Fibroblast of skin of abdomen (primary cell): ENCODE measurements at regions not wholly inside any gene's neighbourhood (a gene's known extent, or its start where the extent isn't known, plus 50 kb on each side); places are given as distances from the start of the nearest gene placed in this dataset.

Experiments
- DNase-seq: peaks from one replicate; pipeline ENCODE4 v3.0.0-alpha.2; 2013

DNA sequence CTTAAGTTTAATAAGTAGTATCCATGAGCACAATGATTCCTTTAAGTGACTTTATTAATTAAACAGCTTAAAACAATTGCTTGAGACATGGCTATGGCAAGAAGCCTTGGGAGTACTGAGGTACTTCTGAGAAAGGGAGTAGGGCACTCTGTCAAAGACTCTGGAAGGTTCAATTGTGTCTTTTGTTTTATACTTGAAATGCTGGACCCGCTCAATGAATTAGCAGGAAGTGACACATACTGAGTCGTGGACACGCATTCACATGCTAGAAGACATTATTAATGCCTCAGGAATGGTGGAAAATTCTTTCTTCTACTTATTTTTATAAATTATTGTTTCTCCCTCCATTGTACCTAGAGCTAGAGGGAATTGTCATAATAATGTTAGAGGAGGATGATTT is 347.3 kb upstream of the ZNF608 start:
- DNase-seq: peak; percentile 89

- DNase-seq: no peak
Observed at GRCh38 chr5:125100342-125100741, 353.9 kb upstream of the ZNF608 start.

GRCh38 chr5:125100951-125101350 is 354.5 kb upstream of the ZNF608 start:
- no peak for DNase-seq

DNA sequence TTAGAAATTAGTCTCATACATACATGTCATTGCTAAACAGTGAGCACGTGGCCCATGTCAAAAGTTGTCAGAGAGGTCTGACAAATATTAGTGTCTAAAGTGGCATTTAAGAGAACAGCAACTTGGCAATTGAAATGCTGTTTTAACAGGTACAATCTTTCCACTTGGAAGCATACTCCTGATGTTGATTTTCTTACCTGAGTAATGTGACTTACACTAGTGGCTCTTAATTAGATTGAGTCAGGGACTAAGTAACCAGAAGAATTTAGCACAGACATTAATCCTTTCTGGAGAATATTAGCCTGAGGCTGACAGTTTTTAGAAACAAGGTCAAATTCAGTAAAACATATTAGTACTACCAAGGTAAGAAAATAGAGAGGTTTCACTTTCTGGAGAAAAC is 357.0 kb upstream of the ZNF608 start:
- no peak for DNase-seq

DNA sequence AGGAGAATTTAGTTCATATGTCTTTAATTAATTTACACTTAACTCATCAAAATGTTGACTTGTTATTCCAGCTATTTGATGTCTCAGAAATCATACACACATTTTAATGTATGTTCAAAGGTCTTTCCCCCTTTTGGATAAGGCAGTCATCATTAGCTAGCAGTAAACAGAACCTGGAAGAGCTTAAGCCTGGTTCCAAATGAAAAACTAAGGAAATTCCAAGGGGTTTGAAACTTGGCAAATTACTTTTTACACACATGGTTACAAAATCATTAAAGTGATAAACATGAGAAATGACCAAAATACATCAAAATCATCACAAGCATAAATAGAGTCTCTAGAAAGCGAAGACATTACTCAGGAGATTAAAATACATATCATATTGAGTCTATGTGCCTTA is 359.8 kb upstream of the ZNF608 start:
- DNase-seq: no peak

DNA sequence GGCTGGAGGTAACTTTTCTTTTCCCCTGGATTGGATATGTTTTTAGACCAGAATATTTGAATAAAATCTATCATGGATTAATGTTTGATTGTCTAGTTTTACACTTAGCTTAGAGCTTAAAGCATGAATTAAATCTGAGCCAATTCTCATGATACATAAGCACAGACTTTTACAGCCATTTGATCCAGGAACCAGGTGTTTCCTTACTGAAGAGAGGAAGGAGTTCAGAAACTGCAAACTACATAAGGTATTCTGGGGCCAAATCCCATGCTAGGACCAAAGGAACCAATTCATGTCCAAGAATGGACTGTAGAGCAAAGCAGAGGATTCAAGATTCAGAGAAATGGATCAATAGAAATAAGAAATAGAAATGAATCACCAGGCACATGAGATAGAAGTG is 360.4 kb upstream of the ZNF608 start:
- DNase-seq: no peak

DNA sequence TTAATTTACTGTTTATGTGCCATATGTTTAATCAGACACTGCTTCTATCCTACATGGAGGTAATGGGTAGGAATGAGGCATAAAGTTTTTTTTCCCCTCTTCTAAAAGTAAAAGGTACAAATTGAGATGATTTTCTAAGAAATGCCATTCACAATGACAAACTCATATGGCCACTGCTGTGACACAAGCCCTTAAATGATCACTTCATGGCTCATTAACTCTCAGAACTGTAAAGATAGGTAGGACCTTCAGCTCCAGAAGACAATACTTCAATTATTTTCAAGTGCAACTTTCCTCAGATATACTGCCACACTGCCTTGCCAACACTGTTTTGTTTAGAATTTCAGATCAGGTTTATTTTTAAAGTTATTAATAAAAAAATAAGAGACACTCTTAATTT is 362.9 kb upstream of the ZNF608 start:
- no peak for DNase-seq

- DNase-seq: no peak
Observed at GRCh38 chr5:125109816-125110215, 363.4 kb upstream of the ZNF608 start.

GRCh38 chr5:125112196-125112595 is 365.8 kb upstream of the ZNF608 start:
- peak; percentile 78 for DNase-seq

DNA sequence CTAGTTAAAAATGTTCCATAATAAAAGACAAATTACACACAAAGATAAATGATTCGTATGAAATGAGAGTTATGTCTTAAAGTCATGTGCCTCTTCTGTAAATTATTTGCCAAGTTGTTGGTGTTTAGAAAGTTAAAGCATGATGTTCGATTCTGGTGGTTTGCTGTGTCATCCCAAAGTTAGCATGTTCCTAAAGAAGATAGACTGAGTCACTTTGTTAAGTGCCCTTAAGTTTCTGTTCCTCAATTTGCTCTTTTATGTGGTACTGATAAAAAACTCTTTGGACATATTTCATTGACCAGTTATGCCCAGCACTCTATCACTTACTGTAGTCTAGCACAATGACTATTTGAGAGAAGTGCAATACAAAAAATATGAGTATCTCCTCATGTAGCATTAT is 366.9 kb upstream of the ZNF608 start:
- no peak for DNase-seq

DNA sequence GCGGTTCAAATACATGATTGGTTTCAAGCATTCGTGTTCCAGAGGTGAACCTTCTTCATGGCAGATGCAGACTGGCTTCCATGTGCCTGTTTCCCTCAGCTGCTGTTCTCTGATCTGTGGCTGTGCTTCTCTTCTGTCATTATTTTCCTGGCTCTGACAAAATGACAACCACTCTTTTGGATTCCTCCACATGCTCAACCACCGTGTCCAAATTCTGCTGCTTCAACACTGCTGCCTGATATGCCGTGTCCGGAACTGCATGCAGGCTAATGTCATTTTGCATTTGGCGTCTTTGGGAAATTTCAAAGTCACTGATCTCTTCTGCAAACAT is 368.7 kb upstream of the ZNF608 start:
- DNase-seq: no peak

- DNase-seq: peak; percentile 82
Observed at GRCh38 chr5:125117566-125117965, 371.1 kb upstream of the ZNF608 start.

- DNase-seq: no peak
Observed at GRCh38 chr5:125120012-125120411, 373.6 kb upstream of the ZNF608 start.

- no peak for DNase-seq
Observed at GRCh38 chr5:125125031-125125823, 378.8 kb upstream of the ZNF608 start.

GRCh38 chr5:125126050-125126449 is 379.6 kb upstream of the ZNF608 start:
- no peak for DNase-seq

GRCh38 chr5:125129151-125129806 is 382.8 kb upstream of the ZNF608 start:
- no peak for DNase-seq

DNA sequence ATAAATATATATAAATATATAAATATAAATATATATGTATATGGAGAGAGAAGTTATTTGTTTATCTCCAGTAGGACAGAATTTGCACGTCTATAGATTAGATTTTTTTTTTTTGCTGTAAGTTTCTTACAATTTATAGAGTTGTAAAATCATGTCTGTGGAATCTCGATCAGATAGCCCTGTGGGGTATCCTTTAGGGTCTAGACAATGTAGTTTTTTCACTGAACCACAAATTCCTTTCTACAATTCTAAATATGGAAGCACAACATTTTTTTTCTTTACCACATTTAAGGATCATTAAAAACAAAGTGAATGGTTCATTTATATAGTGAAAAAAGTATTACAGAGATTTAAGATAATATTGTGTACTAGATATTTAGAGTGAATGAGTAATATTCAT is 384.2 kb upstream of the ZNF608 start:
- no peak for DNase-seq

DNA sequence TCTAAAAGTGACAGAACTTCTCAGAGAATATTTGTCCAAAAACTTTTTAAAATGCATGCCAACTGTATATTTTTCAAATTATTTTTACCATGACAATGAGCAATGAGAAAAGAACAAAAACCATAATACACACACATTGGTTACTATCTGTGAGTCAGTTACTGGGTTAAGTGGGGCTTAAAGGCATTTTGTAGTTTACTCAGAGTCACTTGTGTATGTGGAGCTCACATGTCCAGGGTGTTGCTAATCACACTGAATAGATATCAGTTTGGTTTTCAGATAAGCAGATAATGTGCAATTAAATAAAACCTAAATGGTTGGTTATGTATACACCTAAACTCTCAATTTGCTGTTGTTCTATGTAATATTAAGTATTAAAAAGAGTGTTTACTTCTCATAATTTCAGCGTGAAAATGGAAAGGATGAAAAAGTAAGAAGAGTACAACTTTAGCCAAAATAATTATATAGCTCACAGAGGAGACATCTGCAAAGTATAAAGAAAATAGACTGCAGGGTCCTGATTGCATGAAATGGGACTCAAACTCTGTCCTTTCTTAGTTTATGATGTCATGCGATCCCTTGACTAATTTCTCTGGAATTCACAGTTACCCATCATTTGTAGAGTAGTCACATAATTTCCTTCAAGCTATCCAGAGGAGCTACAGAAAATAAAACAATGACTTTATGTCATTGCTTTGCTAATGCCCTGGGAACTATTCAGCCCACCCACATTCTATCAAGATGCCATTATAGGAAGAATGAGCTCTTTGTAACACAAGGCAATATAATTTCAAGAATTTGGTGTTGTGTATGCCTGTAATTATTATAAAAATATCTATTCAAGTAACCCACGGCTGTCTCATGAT is 388.0 kb upstream of the ZNF608 start:
- peak; percentile 87 for DNase-seq

DNA sequence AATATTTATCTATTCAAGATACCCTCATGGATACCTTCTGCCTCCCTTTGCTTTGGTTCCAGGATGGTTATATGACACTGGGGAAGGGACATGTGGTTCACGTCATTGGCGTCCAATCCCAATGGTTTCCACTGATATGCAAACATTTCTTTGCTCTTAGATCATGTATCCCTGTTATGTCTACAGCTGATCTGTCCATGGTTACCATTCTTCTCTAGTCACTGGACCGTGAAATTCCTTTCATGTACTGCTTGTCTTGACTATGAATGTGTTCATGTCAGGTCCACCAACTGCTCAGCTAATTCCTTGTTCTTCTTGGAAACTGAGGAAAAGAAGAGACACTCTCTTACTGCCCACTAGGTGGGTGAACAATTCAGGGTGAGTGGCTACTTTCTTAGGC is 391.1 kb upstream of the ZNF608 start:
- no peak for DNase-seq

GRCh38 chr5:125138266-125138665 is 391.8 kb upstream of the ZNF608 start:
- DNase-seq: no peak

- DNase-seq: no peak
Observed at GRCh38 chr5:125139590-125139989, 393.2 kb upstream of the ZNF608 start.

- no peak for DNase-seq
Observed at GRCh38 chr5:125140220-125140619, 393.8 kb upstream of the ZNF608 start.

DNA sequence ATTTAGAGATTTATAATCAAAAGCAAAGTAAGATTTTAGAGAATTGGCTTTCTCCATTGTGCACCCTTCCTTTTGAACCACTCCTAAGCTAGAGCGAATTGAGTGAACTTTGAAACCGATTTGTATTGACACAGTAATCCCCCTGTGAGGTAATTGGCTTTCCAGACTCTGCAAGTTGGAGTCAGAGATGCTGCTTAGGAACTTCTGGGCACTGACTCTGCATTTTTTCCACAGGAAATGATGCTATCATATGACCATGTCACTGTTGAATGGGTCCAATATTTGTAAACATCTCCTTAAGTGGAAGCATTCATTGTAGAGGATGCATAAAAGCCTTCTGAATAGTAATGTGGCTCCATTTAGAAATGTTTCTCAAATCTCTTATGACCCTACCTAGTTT is 394.4 kb upstream of the ZNF608 start:
- peak; percentile 64 for DNase-seq

GRCh38 chr5:125142458-125142857 is 396.0 kb upstream of the ZNF608 start:
- DNase-seq: no peak
